CD4-positive, alpha-beta T cell (primary cell): ENCODE measurements at regions not wholly inside any gene's neighbourhood (a gene's known extent, or its start where the extent isn't known, plus 50 kb on each side); places are given as distances from the start of the nearest gene placed in this dataset.
"Not testable (repeated sequence)": the region's sequence is repeated elsewhere in the genome, so short reads cannot be mapped to it uniquely, and the experiment has no call there.

Experiments used
- ATAC-seq: fragments of 200-7000 bp; cut with Tn5 transposase; one replicate; pipeline ENCODE4 v1.10.0; 2022; ENCODE audit warnings: mild to moderate bottlenecking; ENCODE audit not compliant: poor library complexity
- CTCF ChIA-PET: fragments of 350-600 bp; sonication (Branson Sonifier 250); formaldehyde crosslinking; loops from one replicate; lab custom pipeline; 2021; ENCODE audit warnings: antibody characterized with exemption, inconsistent platforms; lab: Charles Lee
- POLR2A ChIA-PET: fragments of 350-600 bp; sonication (Branson Sonifier 250); formaldehyde crosslinking; loops from one replicate; lab custom pipeline; 2021; ENCODE audit warnings: antibody characterized with exemption, inconsistent platforms; lab: Charles Lee
- DNase-seq, 14 experiments: peaks; one replicate each; pipeline ENCODE4 v3.0.0-alpha.2; 2013 to 2020; ENCODE audit warnings: mixed read lengths in 2 of 14
- H3K27ac ChIP-seq, 2 donors: one replicate each; pipeline versions ENCODE4 v1.5.1 to v1.7.0; 2013; ENCODE audit warnings: low read length in 2 of 2, low read depth in 1 of 2, mild to moderate bottlenecking in 1 of 2
- H3K27me3 ChIP-seq, 2 experiments: 1 replicate in 1 of 2; 2 replicates in 1 of 2; pipeline versions ENCODE4 v1.6.1 to v1.7.0; 2013; ENCODE audit warnings: low read length in 2 of 2, control low read depth in 1 of 2, mild to moderate bottlenecking in 1 of 2, moderate library complexity in 1 of 2; ENCODE audit not compliant: insufficient read depth in 2 of 2, control insufficient read depth in 1 of 2
- H3K36me3 ChIP-seq: one replicate; pipeline ENCODE4 v1.6.1; 2013; ENCODE audit warnings: low read length, control low read depth; ENCODE audit not compliant: insufficient read depth
- H3K4me1 ChIP-seq: one replicate; pipeline ENCODE4 v1.6.1; 2013; ENCODE audit warnings: low read length, control low read depth; ENCODE audit not compliant: insufficient read depth
- H3K4me3 ChIP-seq: one replicate; pipeline ENCODE4 v1.5.1; 2013; ENCODE audit warnings: mild to moderate bottlenecking, low read length, moderate library complexity
- H3K9me3 ChIP-seq, 2 experiments: 1 replicate in 1 of 2; 2 replicates in 1 of 2; pipeline versions ENCODE4 v1.6.1 to v1.7.0; 2013; ENCODE audit warnings: low read length in 2 of 2, mild to moderate bottlenecking in 2 of 2, control low read depth in 1 of 2, moderate library complexity in 1 of 2; ENCODE audit not compliant: control insufficient read depth in 1 of 2, insufficient read depth in 1 of 2
- H3K27ac Mint-ChIP-seq: one replicate; pipeline ENCODE4 v1.8.0; 2020; ENCODE audit warnings: mixed read lengths
- H3K27me3 Mint-ChIP-seq: one replicate; pipeline ENCODE4 v1.8.0; 2021; ENCODE audit warnings: mixed read lengths
- H3K36me3 Mint-ChIP-seq: one replicate; pipeline ENCODE4 v1.8.0; 2021; ENCODE audit warnings: low read depth, mixed read lengths
- H3K4me1 Mint-ChIP-seq: one replicate; pipeline ENCODE4 v1.8.0; 2021; ENCODE audit warnings: low read depth, mixed read lengths
- H3K4me3 Mint-ChIP-seq: one replicate; pipeline ENCODE4 v1.8.0; 2020; ENCODE audit warnings: mild to moderate bottlenecking, mixed read lengths
- H3K9me3 Mint-ChIP-seq: one replicate; pipeline ENCODE4 v1.8.0; 2020; ENCODE audit warnings: mixed read lengths
- intact Hi-C, 2 experiments: fragments of 100-400 bp; cut with DNase I in 1 of 2; cut with micrococcal nuclease in 1 of 2; formaldehyde crosslinking; loops; one replicate each; pipeline versions ENCODE4 v1.15.1 to v1.9.0; 2023 to 2025; cut with DNase I, micrococcal nuclease
- TF ChIP-seq, protein P1 (sequence below): fragments of 200-600 bp; IDR thresholded peaks from one replicate; pipeline ENCODE4 v1.8.0; 2022; ENCODE audit warnings: antibody characterized with exemption, mild to moderate bottlenecking

DNA sequence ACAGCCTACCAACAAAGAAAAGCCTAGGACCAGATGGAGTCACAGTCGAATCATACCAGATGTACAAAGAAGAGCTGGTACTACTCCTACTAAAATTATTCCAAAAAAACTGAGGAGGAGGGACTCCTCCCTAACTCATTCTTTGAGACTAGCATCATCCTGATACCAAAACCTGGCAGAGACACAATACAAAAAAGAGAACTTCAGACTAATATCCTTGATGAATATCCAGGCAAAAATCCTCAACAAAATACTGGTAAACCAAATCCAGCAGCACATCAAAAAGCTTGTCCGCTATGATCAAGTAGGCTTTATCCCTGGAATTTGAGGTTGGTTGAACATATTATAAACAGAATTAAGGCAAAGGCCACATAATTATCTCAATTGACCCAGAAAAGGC is 900.4 kb upstream of the ARRDC3 start:
- Mint-ChIP-seq H3K4me1 (no peaks in the 10 kb centered on the region), H3K9me3 (peaks cover 26% of the 10 kb centered on the region), H3K4me3 (no peak overlapping the region), H3K36me3 (no peaks in the 10 kb centered on the region), H3K27ac (no peak overlapping the region), H3K27me3 (no peaks in the 10 kb centered on the region)
- TF ChIP-seq, protein P1, sequence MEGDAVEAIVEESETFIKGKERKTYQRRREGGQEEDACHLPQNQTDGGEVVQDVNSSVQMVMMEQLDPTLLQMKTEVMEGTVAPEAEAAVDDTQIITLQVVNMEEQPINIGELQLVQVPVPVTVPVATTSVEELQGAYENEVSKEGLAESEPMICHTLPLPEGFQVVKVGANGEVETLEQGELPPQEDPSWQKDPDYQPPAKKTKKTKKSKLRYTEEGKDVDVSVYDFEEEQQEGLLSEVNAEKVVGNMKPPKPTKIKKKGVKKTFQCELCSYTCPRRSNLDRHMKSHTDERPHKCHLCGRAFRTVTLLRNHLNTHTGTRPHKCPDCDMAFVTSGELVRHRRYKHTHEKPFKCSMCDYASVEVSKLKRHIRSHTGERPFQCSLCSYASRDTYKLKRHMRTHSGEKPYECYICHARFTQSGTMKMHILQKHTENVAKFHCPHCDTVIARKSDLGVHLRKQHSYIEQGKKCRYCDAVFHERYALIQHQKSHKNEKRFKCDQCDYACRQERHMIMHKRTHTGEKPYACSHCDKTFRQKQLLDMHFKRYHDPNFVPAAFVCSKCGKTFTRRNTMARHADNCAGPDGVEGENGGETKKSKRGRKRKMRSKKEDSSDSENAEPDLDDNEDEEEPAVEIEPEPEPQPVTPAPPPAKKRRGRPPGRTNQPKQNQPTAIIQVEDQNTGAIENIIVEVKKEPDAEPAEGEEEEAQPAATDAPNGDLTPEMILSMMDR: no peak
- H3K4me3 ChIP-seq: no peak overlapping the region
- no peaks in the 10 kb centered on the region for H3K27me3 ChIP-seq
- POLR2A ChIA-PET: no interaction called here
- ATAC-seq (no peak), DNase-seq (no peak)
- no peaks in the 10 kb centered on the region for H3K36me3 ChIP-seq
- H3K27ac ChIP-seq: no peak overlapping the region
- no peaks in the 10 kb centered on the region for H3K4me1 ChIP-seq
- intact Hi-C loops: no loop called here
- CTCF ChIA-PET: no interaction called here
- no peaks in the 10 kb centered on the region for H3K9me3 ChIP-seq

DNA sequence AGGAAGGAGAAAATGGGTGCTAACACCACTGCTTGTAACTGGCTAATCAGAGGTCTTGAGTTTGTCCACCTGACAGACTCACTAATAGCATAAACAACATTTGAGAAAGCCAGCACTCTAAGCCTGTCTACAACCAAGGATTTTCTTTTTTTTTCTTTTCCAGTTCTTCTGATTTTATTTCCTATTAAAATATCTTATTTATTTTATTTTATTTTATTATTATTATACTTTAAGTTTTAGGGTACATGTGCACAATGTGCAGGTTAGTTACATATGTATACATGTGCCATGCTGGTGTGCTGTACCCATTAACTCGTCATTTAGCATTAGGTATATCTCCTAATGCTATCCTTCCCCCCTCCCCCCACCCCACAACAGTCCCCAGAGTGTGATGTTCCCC is 888.6 kb upstream of the ARRDC3 start:
- H3K27ac ChIP-seq, H3K27me3 ChIP-seq, H3K36me3 ChIP-seq, CTCF ChIA-PET, DNase-seq, H3K4me1 Mint-ChIP-seq, H3K27ac Mint-ChIP-seq, ATAC-seq, H3K27me3 Mint-ChIP-seq, intact Hi-C loops, H3K36me3 Mint-ChIP-seq, POLR2A ChIA-PET, H3K4me3 ChIP-seq, H3K4me3 Mint-ChIP-seq, H3K4me1 ChIP-seq: not testable (repeated sequence)
- H3K9me3 ChIP-seq: peaks cover 0 to 10% of the 10 kb centered on the region in 2 experiments
- H3K9me3 Mint-ChIP-seq: peaks cover 13% of the 10 kb centered on the region

DNA sequence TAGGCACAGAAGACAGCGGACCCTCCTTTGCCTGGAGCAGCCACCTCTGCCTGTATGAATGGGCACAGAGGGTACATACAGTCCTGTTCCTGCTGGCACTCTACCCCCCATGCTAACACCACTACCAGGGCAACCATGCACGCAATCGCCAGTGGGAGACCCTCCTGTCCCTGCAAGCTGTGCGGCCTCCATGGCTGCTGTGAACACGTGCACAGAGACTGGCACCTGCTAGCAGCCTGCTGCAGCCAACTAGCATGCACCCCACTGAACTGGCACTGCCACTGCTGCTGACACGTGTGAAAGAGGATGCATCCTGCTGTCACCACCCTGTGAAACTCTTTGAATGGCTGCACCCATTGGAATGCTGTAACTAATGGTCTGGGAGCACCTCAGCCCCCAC is 885.2 kb upstream of the ARRDC3 start:
- Mint-ChIP-seq H3K4me1 (no peaks in the 10 kb centered on the region), H3K4me3 (no peak overlapping the region), H3K27me3 (no peaks in the 10 kb centered on the region), H3K9me3 (peaks cover 12% of the 10 kb centered on the region), H3K27ac (no peak overlapping the region), H3K36me3 (no peaks in the 10 kb centered on the region)
- Histone ChIP-seq H3K27me3 (no peaks in the 10 kb centered on the region), H3K9me3 (peaks cover 0 to 10% of the 10 kb centered on the region in 2 experiments), H3K27ac (no peak overlapping the region), H3K36me3 (no peaks in the 10 kb centered on the region), H3K4me1 (no peaks in the 10 kb centered on the region), H3K4me3 (no peak overlapping the region)
- intact Hi-C loops: no loop called here
- TF ChIP-seq, protein P1: no peak
- CTCF ChIA-PET: no interaction called here
- ATAC-seq: no peak
- no peak for DNase-seq
- POLR2A ChIA-PET: no interaction called here

DNA sequence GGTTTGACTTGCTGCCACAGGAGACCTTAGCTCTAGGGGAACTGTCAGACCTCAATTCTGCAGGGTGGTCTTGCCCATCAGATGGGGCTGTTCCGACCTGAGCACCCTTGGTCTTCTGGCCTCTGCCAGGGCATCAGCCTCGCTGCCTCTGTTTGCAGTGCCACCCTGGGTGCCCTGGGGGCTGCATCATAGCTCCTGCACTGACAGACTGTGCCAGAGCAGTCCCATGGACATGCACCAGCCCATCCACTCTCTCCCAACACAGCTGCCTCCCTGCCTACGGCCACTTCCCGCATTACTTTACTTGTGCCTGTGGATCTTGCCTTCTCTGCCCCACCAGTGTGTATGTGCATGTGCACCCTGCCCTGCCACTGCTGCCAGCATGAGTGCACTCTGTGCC is 884.7 kb upstream of the ARRDC3 start:
- intact Hi-C loops: no loop called here
- ATAC-seq (no peak), DNase-seq (no peak)
- no peaks in the 10 kb centered on the region for H3K4me1 Mint-ChIP-seq
- H3K4me1 ChIP-seq: no peaks in the 10 kb centered on the region
- peaks cover 0 to 10% of the 10 kb centered on the region in 2 experiments for H3K9me3 ChIP-seq
- POLR2A ChIA-PET: no interaction called here
- CTCF ChIA-PET: no interaction called here
- TF ChIP-seq, protein P1: no peak
- H3K27ac Mint-ChIP-seq: no peak overlapping the region
- H3K36me3 Mint-ChIP-seq: no peaks in the 10 kb centered on the region
- no peaks in the 10 kb centered on the region for H3K36me3 ChIP-seq
- no peak overlapping the region for H3K4me3 ChIP-seq
- peaks cover 12% of the 10 kb centered on the region for H3K9me3 Mint-ChIP-seq
- no peaks in the 10 kb centered on the region for H3K27me3 ChIP-seq
- no peak overlapping the region for H3K27ac ChIP-seq
- no peaks in the 10 kb centered on the region for H3K27me3 Mint-ChIP-seq
- H3K4me3 Mint-ChIP-seq: no peak overlapping the region
